Stomach (tissue), 4 donors: ENCODE measurements at regions not wholly inside any gene's neighbourhood (a gene's known extent, or its start where the extent isn't known, plus 50 kb on each side); places are given as distances from the start of the nearest gene placed in this dataset.

Experiments used
- POLR2AphosphoS5 ChIP-seq, 3 donors: sonication (generic); formaldehyde crosslinking; IDR thresholded peaks; one replicate each; pipeline ENCODE4 v1.6.1; 2016; ENCODE audit warnings: antibody characterized with exemption in 3 of 3
- TF ChIP-seq, protein P1 (sequence below), 7 experiments: fragments of 450-650 bp in 4 of 7; fragments of 200-600 bp in 3 of 7; sonication (generic) in 3 of 7; IDR thresholded peaks; one replicate each; pipeline ENCODE4 v1.5.1; 2016 to 2019; ENCODE audit warnings: antibody characterized with exemption in 7 of 7, control low read depth in 2 of 7, mild to moderate bottlenecking in 1 of 7

DNA sequence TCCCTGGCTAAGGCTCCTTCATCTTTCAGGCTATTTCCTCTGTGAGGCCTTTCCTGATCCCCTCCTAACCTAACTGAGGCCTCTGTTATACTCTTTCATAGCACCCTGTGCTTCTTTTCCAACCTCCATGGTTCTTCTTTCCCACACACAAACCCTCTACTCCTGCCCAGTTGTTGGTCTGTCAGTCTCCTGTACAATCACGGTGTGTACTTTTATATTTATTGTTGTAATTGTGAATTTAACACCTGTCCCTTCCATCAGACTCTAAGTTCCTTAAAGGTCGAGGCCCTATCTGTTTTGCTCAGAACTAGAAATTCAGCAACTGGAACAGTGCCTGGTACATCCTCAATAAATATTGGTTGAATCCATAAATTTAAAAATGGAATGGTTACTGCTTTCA is 100.2 kb upstream of the KCNE2 start:
- TF ChIP-seq, protein P1, sequence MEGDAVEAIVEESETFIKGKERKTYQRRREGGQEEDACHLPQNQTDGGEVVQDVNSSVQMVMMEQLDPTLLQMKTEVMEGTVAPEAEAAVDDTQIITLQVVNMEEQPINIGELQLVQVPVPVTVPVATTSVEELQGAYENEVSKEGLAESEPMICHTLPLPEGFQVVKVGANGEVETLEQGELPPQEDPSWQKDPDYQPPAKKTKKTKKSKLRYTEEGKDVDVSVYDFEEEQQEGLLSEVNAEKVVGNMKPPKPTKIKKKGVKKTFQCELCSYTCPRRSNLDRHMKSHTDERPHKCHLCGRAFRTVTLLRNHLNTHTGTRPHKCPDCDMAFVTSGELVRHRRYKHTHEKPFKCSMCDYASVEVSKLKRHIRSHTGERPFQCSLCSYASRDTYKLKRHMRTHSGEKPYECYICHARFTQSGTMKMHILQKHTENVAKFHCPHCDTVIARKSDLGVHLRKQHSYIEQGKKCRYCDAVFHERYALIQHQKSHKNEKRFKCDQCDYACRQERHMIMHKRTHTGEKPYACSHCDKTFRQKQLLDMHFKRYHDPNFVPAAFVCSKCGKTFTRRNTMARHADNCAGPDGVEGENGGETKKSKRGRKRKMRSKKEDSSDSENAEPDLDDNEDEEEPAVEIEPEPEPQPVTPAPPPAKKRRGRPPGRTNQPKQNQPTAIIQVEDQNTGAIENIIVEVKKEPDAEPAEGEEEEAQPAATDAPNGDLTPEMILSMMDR (IDR thresholded peaks at IDR 0.05) = no peak
- no peak for TF ChIP-seq POLR2AphosphoS5 (IDR thresholded peaks at IDR 0.05)
